HG03045 (cell line): ENCODE measurements at regions not wholly inside any gene's neighbourhood (a gene's known extent, or its start where the extent isn't known, plus 50 kb on each side); places are given as distances from the start of the nearest gene placed in this dataset.

Experiments used
- ATAC-seq: cut with Tn5 transposase; IDR thresholded peaks from one replicate; pipeline ENCODE4 v1.9.1; 2021; ENCODE audit warnings: mild to moderate bottlenecking, moderate library complexity; ENCODE audit not compliant: unreplicated experiment

DNA sequence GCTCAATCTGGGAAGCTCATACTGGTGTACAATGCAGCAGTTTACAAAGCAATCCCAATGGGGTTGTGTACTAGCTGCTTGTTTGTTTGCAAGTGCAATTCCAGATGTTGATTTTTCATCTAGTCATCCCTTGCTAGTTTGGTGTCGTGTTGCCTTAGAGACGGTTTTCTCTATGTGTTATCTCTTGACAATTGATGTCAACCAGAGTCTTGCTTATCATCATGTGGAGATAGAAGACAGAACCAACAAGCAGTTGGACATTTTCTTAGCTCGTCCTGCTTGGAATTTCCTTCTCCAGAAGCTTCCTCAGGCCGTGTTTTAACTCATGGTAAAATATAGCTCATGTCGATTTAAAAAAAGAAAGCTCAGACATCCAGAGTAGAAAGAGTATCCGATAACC, 262.0 kb upstream of the KCNH8 start:
- no peak for ATAC-seq

DNA sequence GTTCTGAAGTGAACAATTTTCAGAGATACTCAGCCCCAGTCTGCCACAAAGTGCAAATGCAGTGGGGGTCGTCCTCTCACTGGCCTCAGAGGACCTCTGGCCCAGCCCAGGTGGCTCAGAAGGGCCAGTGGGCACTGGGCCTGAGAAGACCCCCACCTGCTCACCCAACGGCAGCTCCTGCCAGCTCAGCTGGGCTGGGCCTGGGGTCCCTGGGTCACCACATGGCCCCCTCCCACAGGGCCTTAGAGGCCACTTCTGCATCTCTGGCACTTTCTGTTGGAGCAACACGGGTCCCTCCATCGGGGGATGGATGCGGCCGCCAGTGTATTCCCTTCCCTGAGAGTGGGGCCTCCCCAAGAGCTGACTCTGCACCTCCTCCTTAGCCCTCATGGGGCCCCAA, 262.7 kb upstream of the KCNH8 start:
- no peak for ATAC-seq

DNA sequence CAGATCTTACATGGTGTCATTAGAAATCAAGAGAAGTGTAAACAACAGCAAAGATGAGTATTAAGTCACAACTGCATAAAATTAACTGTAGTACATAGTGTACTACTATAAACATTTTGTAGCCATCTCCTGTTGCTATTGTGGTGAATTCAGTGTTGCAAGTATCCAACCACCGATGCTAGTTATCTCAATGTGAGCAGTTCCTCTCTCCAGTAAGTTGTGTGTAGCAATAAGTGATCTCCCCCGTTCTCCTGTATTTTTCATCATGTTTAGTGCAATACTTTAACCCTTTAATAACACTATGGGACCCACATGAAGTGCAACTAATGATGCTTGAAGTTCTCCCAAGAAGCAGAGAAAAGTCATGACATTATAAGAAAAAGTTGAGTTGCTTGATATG, 264.7 kb upstream of the KCNH8 start:
- ATAC-seq, result no peak

DNA sequence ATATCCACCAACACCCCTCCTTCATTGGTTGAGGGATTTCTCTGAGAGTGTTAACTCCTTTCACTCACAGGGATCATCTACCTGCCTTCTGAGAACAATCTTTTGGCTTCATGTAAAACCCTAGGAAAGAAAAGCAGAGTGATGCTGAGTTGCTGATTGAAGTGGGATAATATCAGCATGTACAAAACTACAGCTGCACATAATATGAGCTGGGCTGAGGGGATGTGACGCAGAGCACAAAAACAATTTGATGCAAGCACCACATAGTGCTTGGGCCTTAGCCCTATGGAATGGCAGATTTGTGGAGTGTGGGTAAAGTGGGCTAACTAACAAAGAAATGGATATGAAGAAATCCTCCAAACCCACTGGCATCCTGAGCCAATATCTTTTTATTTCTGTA, 267.6 kb upstream of the KCNH8 start:
- no peak for ATAC-seq

DNA sequence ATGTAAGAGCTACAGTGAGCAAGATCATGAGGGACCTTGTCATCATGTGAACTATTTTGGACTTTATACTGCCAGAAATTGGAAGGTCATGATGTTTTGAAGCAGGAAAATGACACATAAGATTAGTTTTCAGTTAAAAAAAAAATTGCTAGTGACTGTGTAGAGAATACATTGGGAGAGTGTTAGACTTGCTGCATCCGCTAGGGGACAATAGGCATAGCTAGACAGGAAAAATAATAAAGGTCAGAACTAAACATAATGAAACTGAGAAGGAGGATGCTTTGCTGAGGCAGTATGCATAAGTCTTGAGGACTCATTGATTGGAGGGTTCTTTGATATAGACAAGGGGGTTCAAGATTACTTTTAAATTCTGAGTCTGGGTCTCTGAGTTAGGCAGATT, 275.8 kb upstream of the KCNH8 start:
- ATAC-seq, result no peak

DNA sequence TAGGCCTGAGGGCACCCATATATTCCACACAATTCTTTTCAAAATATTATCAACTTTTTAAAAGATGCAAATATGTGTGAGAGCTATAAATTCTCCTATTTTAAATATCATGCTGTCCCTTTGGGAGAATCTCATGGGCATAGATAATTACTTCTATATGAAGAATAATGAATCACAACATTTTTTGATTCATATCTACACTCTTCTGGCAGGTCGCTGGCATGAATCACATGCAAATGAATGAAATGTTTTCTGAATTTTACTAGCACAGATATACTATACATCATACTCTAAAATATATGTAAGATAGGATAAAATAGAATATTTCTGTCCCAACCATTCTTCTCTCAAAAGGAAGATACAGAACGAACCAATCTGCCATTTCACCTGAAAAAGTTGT, 277.7 kb upstream of the KCNH8 start:
- no peak for ATAC-seq

DNA sequence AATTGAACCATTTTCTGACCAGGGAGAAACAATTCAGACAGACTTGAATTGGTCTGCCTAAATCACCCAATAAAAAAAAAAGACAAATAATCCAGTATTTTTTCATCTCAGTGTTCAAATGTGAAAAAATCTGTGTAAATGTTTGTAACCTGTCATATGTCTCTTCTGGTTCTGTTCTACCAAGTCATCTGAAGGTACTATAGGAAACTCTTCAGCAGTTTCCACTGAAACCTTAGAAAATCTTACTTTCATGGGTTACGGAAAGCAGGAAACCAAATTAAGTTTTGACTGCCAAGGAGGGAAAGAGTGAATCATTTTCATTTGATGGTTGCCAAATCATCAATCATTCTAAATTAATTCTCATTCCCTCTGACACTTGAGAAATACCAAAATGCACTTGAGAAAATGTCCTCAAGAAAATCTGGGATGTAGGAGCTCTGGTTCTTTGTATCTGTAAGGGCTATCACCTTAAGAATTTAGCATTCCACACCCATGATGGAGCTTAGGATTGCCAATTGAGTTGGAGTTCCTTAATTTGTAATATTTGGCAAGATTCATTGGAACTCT, 278.2 kb upstream of the KCNH8 start:
- no peak for ATAC-seq

DNA sequence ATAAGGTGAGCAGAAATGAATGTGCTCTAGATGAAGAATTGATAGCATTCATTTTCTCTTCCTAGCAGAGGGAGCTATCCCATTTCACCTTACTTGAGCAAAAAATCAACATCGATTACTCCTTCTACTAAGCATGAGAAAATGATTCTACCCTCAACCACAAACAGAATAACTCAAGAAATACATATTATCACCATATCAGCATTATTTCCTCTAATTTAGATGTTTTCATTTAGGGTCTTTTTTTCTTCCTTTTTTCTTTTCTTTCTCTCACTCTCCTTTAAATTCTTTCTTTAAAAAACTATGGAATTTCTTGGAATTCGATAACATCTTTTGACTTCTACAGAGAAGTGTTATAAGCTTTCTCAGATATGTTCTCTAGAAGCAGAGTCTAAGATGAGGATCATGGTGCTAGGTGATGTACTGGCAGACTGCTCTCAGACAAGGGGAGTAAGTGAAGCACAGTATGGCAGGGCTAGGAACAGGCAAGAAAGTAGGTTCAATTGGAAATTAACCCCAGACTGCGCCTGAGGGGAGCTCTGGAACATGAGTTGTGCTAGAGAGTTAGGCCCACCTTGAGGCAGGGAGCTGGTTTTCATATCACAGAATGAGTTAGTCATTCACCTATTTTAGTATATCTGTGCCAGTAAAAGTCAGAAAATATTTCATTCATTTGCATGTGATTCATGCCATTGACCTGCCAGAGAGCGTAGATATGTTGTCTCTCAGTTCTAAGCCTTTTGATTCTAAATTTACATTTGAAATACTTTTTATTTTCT, 279.2 kb upstream of the KCNH8 start:
- no peak for ATAC-seq

DNA sequence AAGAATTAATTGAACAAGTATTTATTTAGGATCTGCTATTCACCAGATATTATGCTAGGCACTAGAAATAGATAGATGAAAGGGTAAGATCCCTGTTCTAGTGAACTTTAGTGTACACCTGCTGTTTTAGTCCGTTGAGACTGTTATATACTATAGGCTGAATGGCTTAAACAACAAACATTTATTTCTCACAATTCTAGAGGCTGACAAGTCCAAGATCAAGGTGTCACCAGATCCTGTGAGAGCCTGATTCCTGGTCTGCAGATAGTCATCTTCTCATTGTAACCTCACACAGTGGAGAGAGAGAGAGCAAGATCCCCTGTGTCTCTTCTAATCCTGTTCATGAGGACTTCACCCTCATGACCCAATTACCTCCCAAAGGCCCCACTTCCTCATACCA, 281.4 kb upstream of the KCNH8 start:
- no peak for ATAC-seq

DNA sequence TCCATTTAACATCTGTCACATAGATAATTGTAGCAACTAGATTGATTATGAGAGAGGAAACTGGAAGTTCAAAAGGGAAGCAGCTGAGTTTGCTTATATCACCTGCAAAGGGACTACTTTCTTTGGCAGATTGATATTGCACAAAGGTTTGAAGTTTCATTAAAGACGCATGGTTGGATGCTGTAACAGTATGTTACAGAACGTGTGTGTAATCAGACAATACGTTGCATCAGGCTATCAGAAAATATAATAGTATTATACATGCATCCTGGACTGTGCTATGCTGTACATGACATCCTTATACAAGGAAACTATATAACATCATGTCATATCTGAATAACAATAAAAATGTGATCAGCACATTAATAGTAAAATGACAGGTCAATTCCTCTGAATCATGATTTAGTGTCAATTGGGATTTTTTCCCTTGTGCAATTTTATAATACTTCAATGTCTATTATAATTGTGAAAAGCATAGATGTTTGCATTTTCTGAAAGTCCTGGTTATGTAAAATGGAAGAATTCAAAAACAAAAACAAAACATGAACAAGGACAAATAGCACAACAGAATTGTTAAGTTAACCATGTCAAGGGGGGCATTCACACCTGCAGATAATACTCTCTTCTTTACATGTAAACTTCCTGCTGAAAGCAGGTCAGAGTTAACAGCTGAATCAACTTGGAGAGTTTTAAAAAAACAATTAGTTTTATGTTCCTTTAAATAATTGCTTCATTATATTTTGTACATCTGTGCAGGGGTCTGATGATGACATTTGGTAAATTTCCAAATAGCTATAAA, 283.2 kb upstream of the KCNH8 start:
- ATAC-seq, result no peak

DNA sequence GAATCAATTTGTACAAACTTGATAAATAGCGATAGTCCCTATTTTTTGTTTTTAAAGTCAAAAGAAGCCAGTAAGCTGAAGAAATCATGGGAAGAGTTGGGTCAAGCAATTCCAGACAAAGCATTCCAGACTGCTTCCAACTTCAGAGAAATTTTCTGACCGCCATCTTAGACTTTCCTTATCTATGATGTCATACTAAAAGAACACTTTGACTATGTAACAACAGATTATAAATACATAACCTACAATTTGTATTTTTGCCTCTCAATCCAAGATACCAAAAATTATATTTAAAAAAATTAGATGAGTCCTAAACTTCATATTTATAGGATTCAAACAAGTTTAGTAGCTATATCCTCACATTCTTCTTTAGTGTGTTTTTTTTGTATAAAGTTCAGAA, 286.2 kb upstream of the KCNH8 start:
- no peak for ATAC-seq

DNA sequence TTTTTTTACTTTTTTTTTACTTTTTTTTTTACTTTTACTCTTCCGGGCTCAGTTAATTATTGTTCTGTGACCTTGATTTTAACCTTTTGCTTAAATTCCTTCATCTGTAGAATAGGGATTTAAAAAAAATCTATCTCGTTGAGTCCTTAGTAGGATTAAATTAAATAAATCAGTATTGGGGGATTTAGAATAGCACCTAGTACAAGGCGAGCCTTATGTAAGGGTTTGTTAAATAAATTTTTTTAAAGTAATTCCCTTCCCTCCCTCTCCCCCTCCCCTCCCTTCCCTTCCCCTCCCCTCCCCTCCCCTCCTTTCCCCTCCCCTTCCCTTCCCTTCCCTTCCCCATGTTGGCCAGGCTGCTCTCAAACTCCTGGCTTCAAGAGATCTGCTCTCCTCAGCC, 287.2 kb upstream of the KCNH8 start:
- no peak for ATAC-seq

DNA sequence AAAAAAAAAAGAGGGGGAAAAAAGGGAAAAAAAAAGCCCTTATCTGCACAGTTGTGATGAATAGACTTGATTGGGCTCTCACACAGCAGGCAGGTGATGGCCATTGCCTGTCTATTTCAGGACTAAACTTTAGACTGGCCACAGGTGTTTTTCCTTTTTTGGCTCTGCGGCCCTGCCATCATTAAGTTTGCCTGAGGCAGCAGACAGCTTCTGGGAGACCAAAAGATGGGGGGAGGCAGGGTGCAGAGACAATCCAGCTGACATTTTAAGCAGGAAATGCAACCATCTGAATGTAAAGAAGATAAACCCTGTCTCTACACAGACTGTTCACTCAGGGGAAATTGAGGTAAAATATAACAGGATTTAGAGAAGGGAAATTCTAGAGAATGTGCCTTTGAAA, 295.0 kb upstream of the KCNH8 start:
- no peak for ATAC-seq

DNA sequence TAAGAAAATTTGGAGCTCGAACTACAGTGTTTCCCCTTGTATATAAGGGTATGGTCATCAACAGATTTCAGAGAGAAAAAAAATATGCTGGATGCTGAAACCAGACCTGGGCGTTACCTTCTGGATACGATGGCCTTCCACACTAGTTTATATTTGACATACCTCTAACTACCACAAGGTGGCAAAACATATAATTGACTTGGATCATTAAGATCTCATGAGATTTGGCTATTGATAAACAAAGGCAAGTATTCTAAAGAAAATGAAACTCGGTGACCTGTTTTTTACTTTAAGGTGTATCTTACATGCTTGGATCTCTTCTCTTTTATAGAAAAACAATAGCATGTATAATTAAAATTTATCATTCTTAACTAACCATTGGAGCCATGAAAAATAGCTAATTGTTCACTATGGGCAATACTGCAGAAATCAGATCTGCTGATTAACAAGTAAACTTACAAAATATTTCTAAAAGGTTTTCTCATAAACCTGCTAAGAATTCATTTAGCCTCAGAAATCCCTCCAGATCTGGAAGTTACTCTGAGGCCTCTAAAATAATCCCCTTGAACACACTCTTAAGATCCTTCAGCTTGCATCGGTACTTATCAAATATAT, 300.6 kb upstream of the KCNH8 start:
- no peak for ATAC-seq

DNA sequence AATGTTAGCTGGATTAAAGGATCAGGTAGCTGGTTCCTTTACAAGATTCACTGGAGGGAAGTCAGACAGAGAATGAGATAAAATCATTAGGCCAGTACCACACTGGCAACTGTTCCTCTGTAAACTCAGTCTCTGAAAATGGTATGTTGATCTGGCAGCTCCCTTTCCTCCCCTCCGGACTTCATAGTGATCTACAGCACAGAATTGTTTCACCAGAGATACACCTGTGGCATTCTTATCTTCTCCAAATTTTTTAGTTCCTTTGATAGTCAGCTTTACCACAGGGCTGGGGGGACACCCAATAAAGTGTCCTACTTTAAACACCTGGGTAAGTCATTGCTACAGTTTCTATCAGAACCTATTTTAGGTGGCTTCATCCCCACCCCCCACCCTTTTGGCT, 304.3 kb upstream of the KCNH8 start:
- ATAC-seq, result no peak

DNA sequence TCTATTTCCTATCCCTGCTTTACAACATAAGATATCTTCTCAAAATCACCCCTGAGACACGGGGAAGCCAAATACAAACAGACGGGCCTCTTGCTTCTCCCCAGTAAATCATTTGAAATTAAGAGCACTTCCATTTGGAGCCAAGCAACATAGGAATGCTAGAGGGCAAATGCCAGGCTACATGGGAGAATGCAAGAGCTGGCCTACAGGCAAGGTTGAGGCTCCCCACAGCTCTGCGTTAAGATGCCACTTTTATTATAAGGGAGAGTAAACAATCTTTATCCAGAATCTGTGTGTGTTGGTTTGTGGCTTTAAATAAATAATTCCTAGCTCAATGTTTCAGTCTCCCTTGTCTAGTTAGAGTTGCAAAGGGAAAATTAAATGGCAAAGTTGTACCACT, 305.1 kb upstream of the KCNH8 start:
- ATAC-seq, result no peak

DNA sequence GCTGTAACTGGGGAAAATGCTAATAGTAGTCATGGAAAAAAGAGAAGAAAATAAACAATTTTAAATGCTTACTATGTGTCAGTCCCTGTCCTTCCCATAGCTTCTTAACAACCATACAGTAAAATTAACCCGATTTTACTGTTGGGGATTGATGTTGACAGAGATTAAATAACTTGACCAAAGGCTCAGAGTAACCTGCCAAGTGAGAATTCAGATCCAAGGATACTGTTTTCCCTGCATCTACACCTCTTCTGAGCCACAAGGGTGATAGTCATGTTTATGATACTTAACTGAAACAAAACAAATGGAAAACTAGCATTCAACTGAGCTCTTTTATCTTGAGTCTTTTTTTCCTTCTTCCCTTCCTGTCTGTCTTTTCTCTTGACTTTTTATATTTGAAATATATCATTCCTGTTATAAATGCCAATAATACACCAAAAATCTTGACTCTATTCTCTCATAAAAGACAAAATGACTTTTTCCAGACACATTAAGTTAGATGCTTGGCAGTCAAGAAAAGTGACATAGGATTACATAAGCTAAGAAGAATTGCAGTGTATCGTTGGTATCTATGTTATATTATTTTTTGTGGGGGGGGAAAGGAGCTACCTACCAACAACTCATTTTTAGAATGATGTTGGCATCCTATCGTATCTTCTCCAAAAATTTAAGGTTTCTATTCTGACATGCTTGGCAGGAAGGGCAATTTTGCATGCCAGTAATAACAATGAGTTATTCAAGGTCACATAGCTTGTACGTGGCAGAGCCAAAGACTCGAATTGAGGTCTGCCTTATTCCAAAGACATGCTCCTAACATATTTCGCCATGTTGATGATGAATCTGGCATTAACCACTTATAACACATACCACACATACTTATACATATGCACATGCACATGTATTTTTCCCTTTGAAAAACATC, 306.6 kb upstream of the KCNH8 start:
- no peak for ATAC-seq

DNA sequence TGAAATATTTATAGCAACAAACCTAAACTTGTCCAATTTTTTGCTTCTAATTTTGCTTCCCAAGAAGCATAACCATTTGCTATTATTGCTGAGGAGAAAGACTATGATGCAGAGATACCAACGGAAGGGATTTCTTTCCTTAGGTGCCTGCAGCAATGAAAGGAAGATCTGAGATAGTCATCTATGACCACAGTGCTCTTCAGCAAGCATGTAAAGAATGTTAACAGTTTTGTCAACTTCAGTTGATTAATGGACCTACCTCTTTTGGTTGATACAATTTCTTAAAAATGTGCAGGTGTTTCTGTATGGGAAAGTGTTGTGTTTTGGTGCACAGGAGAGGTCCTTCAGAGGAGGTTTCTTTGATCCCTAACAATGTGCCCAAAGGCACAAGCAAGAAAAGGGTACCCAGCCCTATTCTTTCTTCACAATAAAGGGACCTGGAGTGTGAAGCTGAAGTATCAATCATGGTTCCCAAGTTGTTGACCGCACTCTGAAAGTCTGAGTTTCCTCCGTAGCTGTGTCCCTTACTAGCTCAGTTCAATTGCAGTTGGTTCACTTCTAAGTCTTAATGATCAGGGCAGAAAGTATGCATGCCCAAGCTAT, 307.7 kb upstream of the KCNH8 start:
- no peak for ATAC-seq

DNA sequence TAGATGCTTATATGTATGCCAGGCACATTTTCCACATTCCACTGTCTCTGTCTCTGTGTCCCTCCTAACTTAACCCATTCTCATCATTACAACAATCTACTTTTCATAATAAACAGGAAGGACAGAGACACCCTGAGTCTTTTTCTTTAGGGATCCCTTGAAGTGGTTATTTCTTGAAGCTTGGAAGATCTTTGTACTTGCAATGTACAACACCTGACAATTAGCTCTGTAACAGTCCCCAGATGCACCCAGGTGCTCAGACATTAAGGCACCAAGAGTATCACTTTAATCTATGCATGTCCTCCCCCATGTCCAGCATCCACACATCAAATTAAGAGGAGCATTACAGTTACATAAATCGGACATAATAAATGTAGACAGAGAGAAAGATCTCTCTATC, 309.6 kb upstream of the KCNH8 start:
- ATAC-seq, result no peak

DNA sequence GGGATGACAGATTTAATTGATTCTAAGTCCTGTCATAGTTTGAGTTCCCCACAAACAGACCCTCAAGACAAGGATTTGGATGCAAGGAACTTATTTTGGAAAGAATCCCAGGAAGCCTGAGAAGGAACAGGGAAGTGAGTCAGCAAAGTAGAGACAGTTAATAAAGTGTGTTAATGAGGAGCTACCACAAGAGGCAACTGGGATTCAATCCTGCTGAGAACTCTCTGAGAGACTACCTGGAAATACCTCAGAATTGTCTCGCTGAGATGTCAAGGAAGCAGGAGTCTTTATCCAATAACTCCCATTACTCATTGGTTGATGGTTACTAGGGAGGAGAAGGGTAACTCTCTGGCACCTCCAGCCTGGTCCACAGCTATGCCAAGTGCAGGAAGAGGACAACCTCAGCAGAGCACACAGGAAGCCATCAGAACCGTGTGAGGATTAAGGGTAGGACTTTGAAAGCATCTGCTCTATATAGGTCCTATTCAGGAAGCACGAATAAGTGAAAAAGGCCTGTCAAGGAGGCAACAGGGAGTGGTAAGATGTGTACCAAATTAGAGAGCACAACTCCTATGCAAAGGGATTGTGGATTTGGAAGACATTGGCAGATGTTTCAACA, 311.1 kb upstream of the KCNH8 start:
- ATAC-seq, result no peak
